Lower leg skin (tissue), 4 donors: ENCODE measurements at regions not wholly inside any gene's neighbourhood (a gene's known extent, or its start where the extent isn't known, plus 50 kb on each side); places are given as distances from the start of the nearest gene placed in this dataset.

ENCODE experiments used
- DNase-seq, 2 donors: peaks; one replicate each; pipeline ENCODE4 v3.0.0-alpha.2; 2019; ENCODE audit warnings: low spot score in 2 of 2
- H3K4me3 ChIP-seq: fragments of 200-600 bp; sonication (generic); 2 replicates; pipeline ENCODE4 v1.5.1; 2017; ENCODE audit warnings: mild to moderate bottlenecking, low read depth; ENCODE audit not compliant: poor library complexity, severe bottlenecking
- CTCF ChIP-seq, 3 donors: fragments of 450-650 bp; IDR thresholded peaks; one replicate each; pipeline ENCODE4 v1.5.1; 2016; ENCODE audit warnings: antibody characterized with exemption in 3 of 3, mild to moderate bottlenecking in 3 of 3, moderate library complexity in 2 of 3
- POLR2A ChIP-seq, 2 donors: fragments of 450-650 bp; IDR thresholded peaks; one replicate each; pipeline ENCODE4 v1.6.1; 2016 to 2017; ENCODE audit warnings: antibody characterized with exemption in 2 of 2, mild to moderate bottlenecking in 1 of 2, moderate library complexity in 1 of 2
- WGBS, 2 donors: methylation state at CpG; one replicate each; pipeline ENCODE4 v1.1.5; 2018; 5-methylcytosine and 5-hydroxymethylcytosine counted together
- intact Hi-C: fragments of 100-400 bp; cut with DNase I; formaldehyde crosslinking; loops from one replicate; pipeline ENCODE4 v1.15.0; 2023; ENCODE audit warnings: low total_unique reads

- H3K4me3 ChIP-seq = no peak overlapping the region
- intact Hi-C loops = no loop called here
- DNase-seq = no peak
- TF ChIP-seq POLR2A (IDR thresholded peaks at IDR 0.05) (no peak), CTCF (IDR thresholded peaks at IDR 0.05) (no peak)
- WGBS, 2 donors = 84 to 85% methylated on average over 3 of the region's 3 CpGs
Measured at GRCh38 chr6:113181164-113181563, 676.0 kb upstream of the MARCKS start.

- TF ChIP-seq CTCF (IDR thresholded peaks at IDR 0.05) (no peak), POLR2A (IDR thresholded peaks at IDR 0.05) (no peak)
- WGBS, 2 donors = 37 to 39% methylated on average over 3 of the region's 3 CpGs
- intact Hi-C loops = no loop called here
- H3K4me3 ChIP-seq = no peak overlapping the region
- DNase-seq = no peak
Measured at GRCh38 chr6:113182370-113183141, 674.6 kb upstream of the MARCKS start.

- intact Hi-C loops = no loop called here
- no peak overlapping the region for H3K4me3 ChIP-seq
- TF ChIP-seq POLR2A (IDR thresholded peaks at IDR 0.05) = no peak
- TF ChIP-seq CTCF (IDR thresholded peaks at IDR 0.05) = no peak
- WGBS, 2 donors = 77% methylated on average over 3 of the region's 3 CpGs
- DNase-seq = no peak
Measured at GRCh38 chr6:113184291-113184690, 672.9 kb upstream of the MARCKS start.

GRCh38 chr6:113184736-113185135, 672.4 kb upstream of the MARCKS start:
- no peak overlapping the region for H3K4me3 ChIP-seq
- 54 to 78% methylated on average over 2 of the region's 2 CpGs for WGBS, 2 donors
- DNase-seq = no peak
- intact Hi-C loops = no loop called here
- TF ChIP-seq POLR2A (IDR thresholded peaks at IDR 0.05) (no peak), CTCF (IDR thresholded peaks at IDR 0.05) (no peak)

- intact Hi-C loops = no loop called here
- no peak overlapping the region for H3K4me3 ChIP-seq
- no peak for TF ChIP-seq POLR2A (IDR thresholded peaks at IDR 0.05)
- DNase-seq = no peak
Measured at GRCh38 chr6:113185299-113185698, 671.8 kb upstream of the MARCKS start.

GRCh38 chr6:113187661-113188060, 669.5 kb upstream of the MARCKS start:
- 47 to 53% methylated on average over 1 of the region's 1 CpG for WGBS, 2 donors
- H3K4me3 ChIP-seq = no peak overlapping the region
- intact Hi-C loops = no loop called here
- DNase-seq = no peak
- no peak for TF ChIP-seq POLR2A (IDR thresholded peaks at IDR 0.05)

- 92 to 96% methylated on average over 4 of the region's 4 CpGs for WGBS, 2 donors
- no peak overlapping the region for H3K4me3 ChIP-seq
- TF ChIP-seq POLR2A (IDR thresholded peaks at IDR 0.05) (no peak), CTCF (IDR thresholded peaks at IDR 0.05) (no peak)
- intact Hi-C loops = no loop called here
- no peak for DNase-seq
Measured at GRCh38 chr6:113188962-113189361, 668.2 kb upstream of the MARCKS start.
